ENCODE measurements at regions not wholly inside any gene's neighbourhood (a gene's known extent, or its start where the extent isn't known, plus 50 kb on each side); places are given as distances from the start of the nearest gene placed in this dataset.

DNA sequence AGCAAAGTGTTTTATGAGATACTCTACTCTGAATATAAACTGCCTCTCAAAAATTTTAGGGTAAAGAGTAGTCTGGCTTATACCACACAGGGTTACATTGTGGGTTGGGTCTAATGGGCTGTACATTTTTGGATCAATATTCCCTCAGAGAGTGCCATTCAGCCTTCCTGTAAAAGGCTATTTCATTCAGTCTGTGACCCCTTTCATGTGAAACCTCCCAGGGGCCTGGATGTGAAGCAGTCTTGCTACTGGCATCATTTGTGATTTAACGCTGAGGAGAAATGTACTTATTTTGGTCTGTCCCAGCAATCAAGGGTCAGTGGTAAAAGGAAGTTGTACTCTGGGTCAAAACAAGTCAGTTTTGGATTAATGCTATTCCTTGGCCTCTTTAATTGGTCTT lies 71.8 kb upstream of the PRKG1 start:
- TF ChIP-seq POLR2A (IDR thresholded peaks at IDR 0.05) = no peak
- TF ChIP-seq, protein P1, sequence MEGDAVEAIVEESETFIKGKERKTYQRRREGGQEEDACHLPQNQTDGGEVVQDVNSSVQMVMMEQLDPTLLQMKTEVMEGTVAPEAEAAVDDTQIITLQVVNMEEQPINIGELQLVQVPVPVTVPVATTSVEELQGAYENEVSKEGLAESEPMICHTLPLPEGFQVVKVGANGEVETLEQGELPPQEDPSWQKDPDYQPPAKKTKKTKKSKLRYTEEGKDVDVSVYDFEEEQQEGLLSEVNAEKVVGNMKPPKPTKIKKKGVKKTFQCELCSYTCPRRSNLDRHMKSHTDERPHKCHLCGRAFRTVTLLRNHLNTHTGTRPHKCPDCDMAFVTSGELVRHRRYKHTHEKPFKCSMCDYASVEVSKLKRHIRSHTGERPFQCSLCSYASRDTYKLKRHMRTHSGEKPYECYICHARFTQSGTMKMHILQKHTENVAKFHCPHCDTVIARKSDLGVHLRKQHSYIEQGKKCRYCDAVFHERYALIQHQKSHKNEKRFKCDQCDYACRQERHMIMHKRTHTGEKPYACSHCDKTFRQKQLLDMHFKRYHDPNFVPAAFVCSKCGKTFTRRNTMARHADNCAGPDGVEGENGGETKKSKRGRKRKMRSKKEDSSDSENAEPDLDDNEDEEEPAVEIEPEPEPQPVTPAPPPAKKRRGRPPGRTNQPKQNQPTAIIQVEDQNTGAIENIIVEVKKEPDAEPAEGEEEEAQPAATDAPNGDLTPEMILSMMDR (IDR thresholded peaks at IDR 0.05) = no peak
- TF ChIP-seq POLR2AphosphoS5 (IDR thresholded peaks at IDR 0.05) = no peak
